Stimulated activated CD4-positive, alpha-beta T cell treated with anti-CD3 and anti-CD28 coated beads, Interleukin-12 subunit alpha, Interleukin-12 subunit beta, amount 100 ng/mL, for 4 hours (primary cell): ENCODE measurements at regions not wholly inside any gene's neighbourhood (a gene's known extent, or its start where the extent isn't known, plus 50 kb on each side); places are given as distances from the start of the nearest gene placed in this dataset.
"Not testable (repeated sequence)": the region's sequence is repeated elsewhere in the genome, so short reads cannot be mapped to it uniquely, and the experiment has no call there.

Source experiments
- DNase-seq: peaks from one replicate; pipeline ENCODE4 v3.0.0-alpha.2; 2020

DNA sequence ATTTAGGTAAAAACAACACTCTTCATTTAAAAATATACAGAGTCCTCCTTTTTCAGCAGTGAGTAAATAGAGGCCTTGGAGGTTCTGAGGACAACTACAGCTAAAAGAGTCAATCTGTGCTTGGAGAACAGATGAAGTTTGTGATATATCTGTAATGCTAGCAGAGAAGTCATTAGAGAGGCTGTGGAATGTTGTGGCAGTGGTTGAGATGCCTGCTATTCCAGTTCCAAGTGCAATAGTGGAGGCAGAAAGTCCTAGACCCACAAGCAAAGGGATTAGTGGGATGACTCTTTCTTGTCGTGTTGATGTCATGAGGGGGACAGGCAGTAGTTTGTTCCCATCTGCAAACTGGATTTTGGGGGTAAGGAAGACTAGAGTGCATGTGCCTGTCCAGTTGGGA lies 62.1 kb upstream of the EZR start:
- not testable (repeated sequence) for DNase-seq

DNA sequence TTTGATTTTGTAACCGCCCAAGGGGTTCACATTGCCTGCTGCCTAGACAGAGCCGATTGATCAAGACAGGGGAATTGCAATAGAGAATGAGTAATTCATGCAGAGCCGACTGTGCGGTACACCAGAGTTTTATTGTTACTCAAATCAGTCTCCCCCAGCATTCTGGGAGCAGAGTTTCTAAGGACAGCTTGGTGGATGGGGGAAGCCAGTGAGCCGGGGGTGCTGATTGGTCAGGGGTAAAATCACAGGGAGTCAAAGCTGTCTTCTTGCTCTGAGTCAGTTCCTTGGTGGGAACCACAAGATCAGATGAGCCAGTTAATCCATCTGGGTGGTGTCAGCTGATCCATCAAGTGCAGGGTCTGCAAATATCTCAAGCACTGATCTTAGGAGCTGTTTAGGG lies 60.0 kb upstream of the EZR start:
- no peak for DNase-seq

DNA sequence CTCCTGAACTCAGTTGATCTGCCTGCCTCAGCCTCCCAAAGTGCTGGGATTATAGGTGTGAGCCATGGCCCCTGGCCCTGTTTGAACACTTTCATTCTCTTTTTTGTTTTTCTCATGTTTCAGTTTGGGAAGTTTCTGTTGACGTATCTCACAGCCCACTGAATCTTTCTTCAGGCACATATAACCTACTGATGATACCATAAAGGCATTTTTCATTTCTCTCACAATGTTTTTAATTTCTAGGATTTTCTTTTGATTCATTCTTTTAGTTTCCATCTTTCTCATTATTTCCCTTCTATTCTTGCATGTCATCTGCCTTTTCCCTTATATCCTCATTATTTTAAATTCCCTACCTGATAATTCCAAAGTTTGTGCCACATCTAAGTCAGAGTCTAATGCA lies 58.5 kb upstream of the EZR start:
- no peak for DNase-seq

- DNase-seq = no peak
Measured at GRCh38 chr6:158876886-158877285, 57.7 kb upstream of the EZR start.

DNA sequence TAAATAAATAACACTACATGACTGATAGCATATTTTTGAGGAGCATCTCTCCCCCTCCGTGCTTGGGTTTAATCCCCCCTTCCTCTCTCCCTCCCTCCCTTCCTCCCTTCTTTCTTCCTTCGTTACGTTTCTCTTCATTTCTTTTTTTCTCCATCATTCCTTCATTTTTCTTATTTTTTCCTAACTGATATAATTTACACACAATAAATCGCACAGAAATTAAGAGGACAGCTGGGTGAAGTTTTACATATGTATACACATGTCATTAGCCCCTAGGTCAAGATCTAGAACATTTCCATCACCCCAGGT lies 51.4 kb upstream of the EZR start:
- no peak for DNase-seq

DNA sequence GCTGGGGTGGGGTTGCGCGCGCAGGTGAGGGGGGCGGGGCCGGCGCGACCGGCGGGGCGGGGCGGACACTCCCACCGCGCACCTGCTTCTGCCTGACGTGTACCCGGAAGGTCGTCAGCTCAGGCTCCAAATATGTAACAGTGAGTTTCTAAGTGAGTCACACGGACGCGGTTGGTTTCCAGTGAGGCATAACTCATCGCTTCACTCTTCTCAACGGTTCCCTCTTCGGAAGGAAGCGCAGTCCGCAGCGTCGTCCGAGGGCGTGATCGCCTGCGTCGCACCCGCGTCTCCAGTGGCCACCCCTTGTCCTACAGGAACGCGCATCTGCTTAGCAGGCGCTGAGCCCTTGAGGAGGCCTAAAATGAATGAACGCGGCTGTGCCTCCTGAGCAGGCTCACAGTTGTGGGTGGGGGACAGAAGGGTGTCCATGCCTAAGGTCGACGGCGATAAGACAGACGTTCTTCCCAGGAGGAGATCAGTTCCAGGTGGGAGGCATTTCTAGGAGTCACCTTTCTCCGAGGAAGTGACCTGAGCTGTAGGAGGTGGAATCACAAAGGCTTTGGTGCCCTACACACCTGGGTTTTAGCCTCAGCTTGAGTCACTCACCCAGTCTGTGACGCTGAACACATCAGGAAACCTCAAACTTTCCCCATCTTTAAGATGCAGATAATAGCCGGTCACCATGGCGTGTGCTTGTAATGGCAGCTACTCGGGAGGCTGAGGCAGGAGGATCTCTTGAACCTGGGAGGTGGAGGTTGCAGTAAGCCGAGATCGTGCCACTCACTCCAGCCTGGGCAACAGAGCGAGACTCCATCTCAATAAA lies 50.9 kb upstream of the EZR start:
- DNase-seq = no peak

DNA sequence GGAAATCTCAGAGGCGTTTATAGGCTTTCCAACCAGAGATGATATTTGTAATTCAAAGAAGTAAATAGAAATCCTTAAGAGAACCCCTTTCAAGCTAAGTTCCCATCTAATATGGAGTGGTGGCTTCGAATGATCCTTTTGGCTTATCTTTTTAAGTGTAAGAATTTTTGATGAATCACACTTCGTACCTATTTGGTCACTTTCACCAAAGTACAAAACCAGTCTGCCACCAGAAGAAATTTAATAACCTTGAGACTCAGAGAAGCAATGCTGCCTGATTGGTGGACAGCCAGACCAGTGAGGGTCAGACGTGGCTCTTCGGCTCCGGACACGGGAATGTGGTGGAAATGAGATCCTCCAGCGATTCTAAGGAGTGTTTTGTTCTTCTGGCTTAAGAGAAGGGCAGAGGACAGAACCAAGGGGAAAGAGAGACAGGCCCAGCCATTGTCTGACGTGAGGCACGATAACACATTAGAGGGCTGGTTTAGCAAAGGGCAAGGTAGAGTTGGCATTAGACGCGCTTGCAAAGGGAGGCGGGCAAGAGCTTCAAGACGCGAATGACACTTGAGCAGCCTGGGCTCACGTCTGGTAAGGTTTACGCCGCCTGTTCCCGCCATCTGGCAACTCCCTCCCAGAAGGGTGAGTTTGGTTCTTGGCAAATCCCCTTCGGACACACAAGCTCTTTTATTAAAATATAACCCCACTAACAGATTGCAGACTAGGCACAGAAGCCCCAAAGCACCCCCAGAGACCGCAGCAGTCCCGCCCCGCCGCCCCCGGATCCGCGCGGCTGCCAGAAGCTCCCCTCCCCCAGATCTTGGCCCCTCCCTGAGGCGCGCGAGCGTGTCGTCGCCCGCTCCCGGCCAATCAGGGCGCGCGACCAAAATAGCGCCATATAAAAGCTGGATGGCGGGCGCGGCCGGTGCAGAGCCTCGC lies 50.0 kb upstream of the EZR start:
- DNase-seq = peak; percentile 95
